Endothelial cell of umbilical vein (primary cell): ENCODE measurements at regions not wholly inside any gene's neighbourhood (a gene's known extent, or its start where the extent isn't known, plus 50 kb on each side); places are given as distances from the start of the nearest gene placed in this dataset.

Experiments
- BruUV-seq: library from RNA; stranded (reverse); fragments of 400-500 nt; replicated peaks from 2 replicates; lab custom pipeline; 2021; lab: Mats Ljungman, UMichigan
- CTCF ChIA-PET: fragments of 300-600, 350-600 bp; sonication (Branson Sonifier 250); formaldehyde crosslinking; loops from one replicate; lab custom pipeline; 2021; ENCODE audit warnings: antibody characterized with exemption, inconsistent platforms; lab: Charles Lee
- POLR2A ChIA-PET: fragments of 300-600, 350-600 bp; sonication (Branson Sonifier 250); formaldehyde crosslinking; loops from one replicate; lab custom pipeline; 2021; ENCODE audit warnings: antibody characterized with exemption, inconsistent platforms; lab: Charles Lee
- DNase-seq: peaks from one replicate; pipeline ENCODE4 v3.0.0-alpha.2; 2011; ENCODE audit warnings: low read depth, low spot score
- FAIRE-seq: peaks from 2 replicates; lab custom pipeline; 2011; peaks lifted over from hg19 to GRCh38; lab: Jason Lieb, UNC
- H2AFZ ChIP-seq: 2 replicates; pipeline ENCODE4 v1.6.0; 2012; ENCODE audit warnings: low read depth, low read length, control low read depth, inconsistent platforms
- H3K27ac ChIP-seq: 2 replicates; pipeline ENCODE4 v1.5.1; 2011; ENCODE audit warnings: low read depth, mild to moderate bottlenecking, control low read depth, low read length, moderate library complexity; ENCODE audit not compliant: insufficient read depth
- H3K27me3 ChIP-seq, 2 experiments: 2 replicates each; pipeline versions ENCODE4 v1.6.0 to v1.6.1; 2011; ENCODE audit warnings: low read length in 2 of 2, mixed read lengths in 1 of 2; ENCODE audit not compliant: control insufficient read depth in 2 of 2, insufficient read depth in 2 of 2
- H3K36me3 ChIP-seq, 2 experiments: 2 replicates in 1 of 2; 3 replicates in 1 of 2; pipeline ENCODE4 v1.5.1; 2011; ENCODE audit warnings: low read length in 2 of 2, mild to moderate bottlenecking in 1 of 2, moderate library complexity in 1 of 2; ENCODE audit not compliant: control insufficient read depth in 2 of 2, insufficient read depth in 2 of 2; ENCODE audit errors: extremely low read depth in 1 of 2
- H3K4me1 ChIP-seq: 3 replicates; pipeline ENCODE4 v1.5.1; 2011; ENCODE audit warnings: mild to moderate bottlenecking, low read length; ENCODE audit not compliant: control insufficient read depth, insufficient read depth; ENCODE audit errors: extremely low read depth
- H3K4me2 ChIP-seq: 2 replicates; pipeline ENCODE4 v1.6.1; 2011; ENCODE audit warnings: low read length, control low read depth, mixed read lengths; ENCODE audit not compliant: insufficient read depth
- H3K4me3 ChIP-seq, 3 experiments: fragments of 200-600 bp in 1 of 3; sonication (generic), shearing (Covaris generic) in 1 of 3; replicated peaks in 1 of 3; 2 replicates each; pipeline ENCODE4 v1.5.1; 2011 to 2016; ENCODE audit warnings: control low read depth in 3 of 3, low read length in 3 of 3, mild to moderate bottlenecking in 2 of 3, inconsistent platforms in 1 of 3, low read depth in 1 of 3, moderate library complexity in 1 of 3; ENCODE audit not compliant: insufficient read depth in 1 of 3
- H3K79me2 ChIP-seq: 2 replicates; pipeline ENCODE4 v1.6.0; 2012; ENCODE audit warnings: low read length, inconsistent platforms; ENCODE audit not compliant: control insufficient read depth, insufficient read depth
- H3K9ac ChIP-seq: replicated peaks from 2 replicates; pipeline ENCODE3; 2011; ENCODE audit warnings: low read length, control low read depth; ENCODE audit not compliant: insufficient read depth; ENCODE audit errors: extremely low read depth
- H3K9me1 ChIP-seq: replicated peaks from 3 replicates; pipeline ENCODE4 v1.6.0; 2011; ENCODE audit warnings: mild to moderate bottlenecking, low read length; ENCODE audit not compliant: control insufficient read depth, insufficient read depth; ENCODE audit errors: extremely low read depth
- H3K9me3 ChIP-seq: replicated peaks from 2 replicates; pipeline ENCODE4 v1.5.1; 2012; ENCODE audit warnings: low read length, inconsistent platforms; ENCODE audit not compliant: control insufficient read depth, insufficient read depth
- H4K20me1 ChIP-seq: replicated peaks from 2 replicates; pipeline ENCODE3; 2011; ENCODE audit warnings: mild to moderate bottlenecking, low read length; ENCODE audit not compliant: control insufficient read depth, insufficient read depth; ENCODE audit errors: extremely low read depth
- CTCF ChIP-seq, 2 donors: IDR thresholded peaks; 1 replicate in 1 of 2; 2 replicates in 1 of 2; pipeline ENCODE4 v1.5.1; 2011; ENCODE audit warnings: low read length in 2 of 2, mild to moderate bottlenecking in 2 of 2, moderate library complexity in 2 of 2, control low read depth in 1 of 2, inconsistent platforms in 1 of 2, low read depth in 1 of 2; ENCODE audit not compliant: insufficient read depth in 1 of 2; ENCODE audit errors: extremely low read depth in 1 of 2
- EZH2 ChIP-seq: IDR thresholded peaks from 2 replicates; pipeline ENCODE4 v1.6.1; 2012; ENCODE audit warnings: borderline replicate concordance, low read depth, mild to moderate bottlenecking, moderate library complexity, low read length, inconsistent platforms; ENCODE audit not compliant: severe bottlenecking
- FOS ChIP-seq: IDR thresholded peaks from 2 replicates; pipeline ENCODE4 v1.6.1; 2011; ENCODE audit warnings: mild to moderate bottlenecking, low read length, moderate library complexity, borderline replicate concordance; ENCODE audit not compliant: insufficient read depth
- GATA2 ChIP-seq: IDR thresholded peaks from 2 replicates; pipeline ENCODE4 v1.7.0; 2011; ENCODE audit warnings: low read depth, mild to moderate bottlenecking, moderate library complexity, mixed read lengths, low read length; ENCODE audit not compliant: insufficient read length, insufficient read depth
- JUN ChIP-seq: IDR thresholded peaks from 2 replicates; pipeline ENCODE4 v1.6.1; 2011; ENCODE audit warnings: borderline replicate concordance, low read depth; ENCODE audit not compliant: insufficient read length, insufficient read depth
- MAX ChIP-seq: IDR thresholded peaks from 2 replicates; pipeline ENCODE4 v1.6.1; 2011; ENCODE audit not compliant: insufficient read depth, insufficient read length
- MYC ChIP-seq: IDR thresholded peaks from one replicate; pipeline ENCODE4 v1.6.1; 2011; ENCODE audit warnings: mild to moderate bottlenecking, low read depth, low read length
- POLR2A ChIP-seq: IDR thresholded peaks from 2 replicates; pipeline ENCODE4 v1.6.1; 2012; ENCODE audit warnings: low read depth, mild to moderate bottlenecking, control low read depth, low read length
- POLR2AphosphoS5 ChIP-seq: IDR thresholded peaks from 2 replicates; pipeline ENCODE4 v1.6.1; 2012; ENCODE audit warnings: low read depth, mild to moderate bottlenecking, control low read depth, low read length, moderate library complexity; ENCODE audit not compliant: insufficient read depth
- dilution Hi-C: fragments of 300-500 bp; cut with MboI; formaldehyde crosslinking; loops from one replicate; pipeline ENCODE4 v1.15.0; 2019; ENCODE audit warnings: low sequenced_read_pairs; ENCODE audit not compliant: extremely low pct_ligation_motif_present
- intact Hi-C: fragments of 100-400 bp; cut with micrococcal nuclease; formaldehyde crosslinking; loops from one replicate; pipeline ENCODE4 v1.10.0; 2022

DNA sequence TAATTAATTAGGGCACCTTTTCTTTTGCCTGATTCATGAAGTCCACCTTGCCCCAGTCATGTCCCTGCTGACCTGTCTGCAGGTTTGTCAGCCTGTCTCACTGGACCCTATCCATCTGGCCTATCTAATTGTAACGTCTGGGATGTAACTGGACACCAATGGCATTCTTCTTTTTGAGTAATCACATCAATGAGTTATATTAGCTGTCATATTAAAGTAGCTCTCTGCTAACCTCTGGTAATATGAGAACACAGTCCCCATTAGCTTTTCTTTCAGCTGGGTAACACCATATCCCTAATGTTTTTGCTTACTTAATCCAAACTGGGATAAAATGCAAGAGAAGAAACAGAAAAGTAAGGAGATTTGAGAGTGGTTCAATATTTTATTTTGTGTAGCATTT lies 166.2 kb upstream of the VEPH1 start:
- no peaks in the 10 kb centered on the region for H3K36me3 ChIP-seq
- CTCF ChIA-PET = no interaction called here
- TF ChIP-seq FOS (no peak), MYC (no peak), CTCF (IDR thresholded peaks at IDR 0.05; ENCODE audit: extremely low read depth in 1 of 2, insufficient read depth in 1 of 2, low read depth in 1 of 2, low read length in 2 of 2) (no peak), MAX (no peak), POLR2AphosphoS5 (no peak), JUN (no peak)
- no TSS peak for BruUV-seq
- no peak overlapping the region for H3K27ac ChIP-seq
- H3K4me2 ChIP-seq = no peak overlapping the region
- DNase-seq (no peak), FAIRE-seq (no peak)
- H4K20me1 ChIP-seq = no peaks in the 10 kb centered on the region
- H3K27me3 ChIP-seq = no peaks in the 10 kb centered on the region
- POLR2A ChIA-PET = no interaction called here
- H3K9ac ChIP-seq = no peak overlapping the region
- H2AFZ ChIP-seq = no peak overlapping the region
- no peaks in the 10 kb centered on the region for H3K9me1 ChIP-seq
- intact Hi-C loops (no loop called here), dilution Hi-C loops (no loop called here)
- no peaks in the 10 kb centered on the region for H3K4me1 ChIP-seq
- no peak overlapping the region for H3K4me3 ChIP-seq
- H3K9me3 ChIP-seq = no peaks in the 10 kb centered on the region
- H3K79me2 ChIP-seq = no peaks in the 10 kb centered on the region

- Histone ChIP-seq H3K9me1 (no peaks in the 10 kb centered on the region), H3K4me2 (no peak overlapping the region), H3K9me3 (no peaks in the 10 kb centered on the region), H3K27ac (no peak overlapping the region), H3K9ac (no peak overlapping the region), H3K4me1 (no peaks in the 10 kb centered on the region), H2AFZ (no peak overlapping the region), H3K79me2 (no peaks in the 10 kb centered on the region), H4K20me1 (no peaks in the 10 kb centered on the region), H3K4me3 (no peak overlapping the region), H3K36me3 (no peaks in the 10 kb centered on the region), H3K27me3 (peaks cover 0 to 3% of the 10 kb centered on the region in 2 experiments)
- TF ChIP-seq POLR2A = no peak
- TF ChIP-seq GATA2 = no peak
- no peak for TF ChIP-seq EZH2
- TF ChIP-seq CTCF (IDR thresholded peaks at IDR 0.05; ENCODE audit: extremely low read depth in 1 of 2, insufficient read depth in 1 of 2, low read depth in 1 of 2, low read length in 2 of 2) = no peak
- no peak for TF ChIP-seq POLR2AphosphoS5
- no peak for TF ChIP-seq FOS
- no peak for TF ChIP-seq MYC
- TF ChIP-seq MAX = no peak
- TF ChIP-seq JUN = no peak
- DNase-seq = no peak
- BruUV-seq = no TSS peak
- ChIA-PET POLR2A (no interaction called here), CTCF (interaction anchor here (1.4 kb wide), 1 partner anchor 9 kb away, joined by 3 read pairs; no protein-coding TSS in a partner anchor)
- intact Hi-C loops = no loop called here
- no peak for FAIRE-seq
- dilution Hi-C loops = no loop called here
Measured at GRCh38 chr3:157667493-157667892, 164.3 kb upstream of the VEPH1 start.
